ENCODE measurements at regions not wholly inside any gene's neighbourhood (a gene's known extent, or its start where the extent isn't known, plus 50 kb on each side); places are given as distances from the start of the nearest gene placed in this dataset.

DNA sequence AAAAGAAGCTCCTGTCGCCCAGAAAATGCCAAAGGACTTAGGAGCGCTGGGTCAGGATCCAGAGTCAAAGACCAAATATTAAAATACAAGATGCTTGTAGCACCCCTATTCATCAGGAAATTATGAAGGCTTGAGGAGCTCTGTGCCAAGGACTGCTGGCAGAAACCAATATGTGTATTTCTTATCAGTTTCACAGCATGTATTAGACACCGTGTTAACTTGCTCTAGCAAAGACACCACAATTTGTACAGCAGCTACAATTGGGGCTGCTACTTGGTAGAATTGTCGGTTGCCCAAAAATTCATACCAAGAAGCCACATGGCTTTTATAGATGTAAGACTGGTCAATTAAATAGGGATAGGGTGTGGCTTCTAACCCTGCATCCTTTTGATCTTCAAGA lies 128.8 kb downstream of the CD47 start:
- Histone ChIP-seq H2AFZ (ENCODE audit: control insufficient read depth, low read length) (no peak overlapping the region), H3K36me3 (ENCODE audit: control insufficient read depth in 2 of 2, extremely low read depth in 1 of 2, insufficient read depth in 2 of 2, low read length in 2 of 2) (no peaks in the 10 kb centered on the region), H3K4me2 (ENCODE audit: control insufficient read depth, extremely low read depth, insufficient read depth, low read depth, low read length) (no peak overlapping the region), H3K9ac (ENCODE audit: control insufficient read depth, extremely low read depth, insufficient read depth, low read length) (no peak overlapping the region), H3K9me1 (ENCODE audit: control insufficient read depth, extremely low read depth, insufficient read depth, low read length) (no peaks in the 10 kb centered on the region), H3K4me1 (ENCODE audit: control insufficient read depth, extremely low read depth, insufficient read depth, low read length) (no peaks in the 10 kb centered on the region), H3K79me2 (ENCODE audit: control insufficient read depth, insufficient read depth, low read length) (no peaks in the 10 kb centered on the region), H3K4me3 (ENCODE audit: control insufficient read depth in 2 of 3, extremely low read depth in 1 of 3, insufficient read depth in 2 of 3, low read depth in 1 of 3, low read length in 3 of 3) (no peak overlapping the region), H3K27me3 (ENCODE audit: control insufficient read depth, extremely low read depth, insufficient read depth, low read length) (peaks cover 5% of the 10 kb centered on the region), H3K27ac (ENCODE audit: control insufficient read depth, insufficient read depth, low read length) (no peak overlapping the region), H4K20me1 (ENCODE audit: control insufficient read depth, extremely low read depth, insufficient read depth, low read length) (no peaks in the 10 kb centered on the region), H3K9me3 (ENCODE audit: control insufficient read depth, low read depth, low read length) (no peaks in the 10 kb centered on the region)
- FAIRE-seq = no peak
- no peak for TF ChIP-seq EZH2 (IDR thresholded peaks at IDR 0.05; ENCODE audit: low read length)
- TF ChIP-seq, protein P1, sequence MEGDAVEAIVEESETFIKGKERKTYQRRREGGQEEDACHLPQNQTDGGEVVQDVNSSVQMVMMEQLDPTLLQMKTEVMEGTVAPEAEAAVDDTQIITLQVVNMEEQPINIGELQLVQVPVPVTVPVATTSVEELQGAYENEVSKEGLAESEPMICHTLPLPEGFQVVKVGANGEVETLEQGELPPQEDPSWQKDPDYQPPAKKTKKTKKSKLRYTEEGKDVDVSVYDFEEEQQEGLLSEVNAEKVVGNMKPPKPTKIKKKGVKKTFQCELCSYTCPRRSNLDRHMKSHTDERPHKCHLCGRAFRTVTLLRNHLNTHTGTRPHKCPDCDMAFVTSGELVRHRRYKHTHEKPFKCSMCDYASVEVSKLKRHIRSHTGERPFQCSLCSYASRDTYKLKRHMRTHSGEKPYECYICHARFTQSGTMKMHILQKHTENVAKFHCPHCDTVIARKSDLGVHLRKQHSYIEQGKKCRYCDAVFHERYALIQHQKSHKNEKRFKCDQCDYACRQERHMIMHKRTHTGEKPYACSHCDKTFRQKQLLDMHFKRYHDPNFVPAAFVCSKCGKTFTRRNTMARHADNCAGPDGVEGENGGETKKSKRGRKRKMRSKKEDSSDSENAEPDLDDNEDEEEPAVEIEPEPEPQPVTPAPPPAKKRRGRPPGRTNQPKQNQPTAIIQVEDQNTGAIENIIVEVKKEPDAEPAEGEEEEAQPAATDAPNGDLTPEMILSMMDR (optimal IDR thresholded peaks at IDR 0.05 in 1 of 3, IDR thresholded peaks at IDR 0.05 in 1 of 3, conservative IDR thresholded peaks at IDR 0.05 in 1 of 3; ENCODE audit: extremely low read depth in 1 of 3, insufficient read depth in 2 of 3, low read length in 3 of 3) = no peak
- DNase-seq (ENCODE audit: low read depth, low spot score) = no peak
- dilution Hi-C loops (cut with MboI; ENCODE audit: extremely low pct_ligation_motif_present, low sequenced_read_pairs) = no loop called here

DNA sequence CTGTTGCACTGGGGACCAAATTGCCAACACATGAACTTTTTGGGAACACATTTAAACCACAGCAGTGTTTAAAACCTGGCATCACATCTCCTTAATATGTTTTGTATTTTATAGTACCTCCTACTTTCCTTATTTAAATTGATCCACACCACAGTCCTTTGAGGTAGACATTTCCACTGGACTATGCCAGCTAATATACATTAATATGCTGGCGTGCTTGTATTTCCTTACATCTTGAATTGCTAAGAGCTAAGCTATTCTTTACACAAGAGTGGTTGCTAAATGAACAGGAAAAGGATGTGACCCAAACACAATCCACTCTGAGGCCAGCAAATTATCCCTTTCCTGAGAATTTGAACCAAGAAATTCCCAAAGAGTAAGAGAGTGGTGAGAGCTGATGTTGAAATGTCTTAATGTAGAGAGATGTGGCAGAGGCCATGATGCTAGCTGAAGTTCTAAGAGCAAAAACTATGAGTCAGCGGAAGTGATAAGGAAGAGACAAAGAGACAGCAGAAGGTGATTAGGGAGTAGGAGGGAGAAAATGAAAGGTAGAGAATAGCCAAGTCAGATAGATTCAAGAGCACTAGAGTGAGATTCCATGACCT lies 131.2 kb downstream of the CD47 start:
- Histone ChIP-seq H2AFZ (ENCODE audit: control insufficient read depth, low read length) (no peak overlapping the region), H3K27me3 (ENCODE audit: control insufficient read depth, extremely low read depth, insufficient read depth, low read length) (peaks cover 9% of the 10 kb centered on the region), H3K9me3 (ENCODE audit: control insufficient read depth, low read depth, low read length) (no peaks in the 10 kb centered on the region), H3K4me3 (ENCODE audit: control insufficient read depth in 2 of 3, extremely low read depth in 1 of 3, insufficient read depth in 2 of 3, low read depth in 1 of 3, low read length in 3 of 3) (no peak overlapping the region), H3K79me2 (ENCODE audit: control insufficient read depth, insufficient read depth, low read length) (no peaks in the 10 kb centered on the region), H3K27ac (ENCODE audit: control insufficient read depth, insufficient read depth, low read length) (no peak overlapping the region), H3K4me1 (ENCODE audit: control insufficient read depth, extremely low read depth, insufficient read depth, low read length) (no peaks in the 10 kb centered on the region), H3K4me2 (ENCODE audit: control insufficient read depth, extremely low read depth, insufficient read depth, low read depth, low read length) (no peak overlapping the region), H3K36me3 (ENCODE audit: control insufficient read depth in 2 of 2, extremely low read depth in 1 of 2, insufficient read depth in 2 of 2, low read length in 2 of 2) (no peaks in the 10 kb centered on the region), H4K20me1 (ENCODE audit: control insufficient read depth, extremely low read depth, insufficient read depth, low read length) (no peaks in the 10 kb centered on the region), H3K9ac (ENCODE audit: control insufficient read depth, extremely low read depth, insufficient read depth, low read length) (no peak overlapping the region), H3K9me1 (ENCODE audit: control insufficient read depth, extremely low read depth, insufficient read depth, low read length) (no peaks in the 10 kb centered on the region)
- FAIRE-seq = no peak
- dilution Hi-C loops (cut with MboI; ENCODE audit: extremely low pct_ligation_motif_present, low sequenced_read_pairs) = no loop called here
- no peak for DNase-seq (ENCODE audit: low read depth, low spot score)
- no peak for TF ChIP-seq EZH2 (IDR thresholded peaks at IDR 0.05; ENCODE audit: low read length)
- TF ChIP-seq, protein P1 (optimal IDR thresholded peaks at IDR 0.05 in 1 of 3, IDR thresholded peaks at IDR 0.05 in 1 of 3, conservative IDR thresholded peaks at IDR 0.05 in 1 of 3; ENCODE audit: extremely low read depth in 1 of 3, insufficient read depth in 2 of 3, low read length in 3 of 3) = no peak

All from keratinocyte (primary cell).